ENCODE measurements at regions not wholly inside any gene's neighbourhood (a gene's known extent, or its start where the extent isn't known, plus 50 kb on each side); places are given as distances from the start of the nearest gene placed in this dataset.

DNA sequence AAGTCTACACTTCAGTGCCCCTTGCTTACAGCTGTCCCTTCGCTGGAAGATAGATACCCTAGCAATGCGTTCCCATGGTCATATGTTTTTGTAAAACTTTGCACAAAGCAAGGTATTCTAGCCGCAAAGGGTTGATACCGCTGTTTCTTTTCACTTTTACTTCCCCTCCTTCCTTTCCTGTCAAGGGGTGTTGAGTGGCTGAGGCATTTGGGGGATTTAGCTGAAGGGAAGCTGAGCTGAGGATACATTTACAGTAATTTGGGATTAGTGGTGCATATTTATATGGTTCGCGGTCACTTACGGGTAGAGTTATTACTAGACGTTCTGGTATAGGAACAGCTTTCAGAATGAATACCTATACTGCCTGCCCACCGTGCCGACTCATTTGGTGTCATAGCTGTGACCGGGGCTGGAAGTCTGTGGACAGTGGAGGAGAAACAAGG is 86.9 kb upstream of the WNT11 start:
- TF ChIP-seq CTCF (optimal IDR thresholded peaks at IDR 0.05 in 1 of 3, IDR thresholded peaks at IDR 0.05 in 1 of 3, conservative IDR thresholded peaks at IDR 0.05 in 1 of 3; ENCODE audit: extremely low read depth in 1 of 3, insufficient read depth in 2 of 3, low read length in 3 of 3) (no peak), EZH2 (IDR thresholded peaks at IDR 0.05; ENCODE audit: low read length) (no peak)
- dilution Hi-C loops (cut with MboI; ENCODE audit: extremely low pct_ligation_motif_present, low sequenced_read_pairs) = no loop called here
- no peak overlapping the region for H3K4me2 ChIP-seq (ENCODE audit: control insufficient read depth, extremely low read depth, insufficient read depth, low read depth, low read length)
- H3K9ac ChIP-seq (ENCODE audit: control insufficient read depth, extremely low read depth, insufficient read depth, low read length) = no peak overlapping the region
- H3K4me1 ChIP-seq (ENCODE audit: control insufficient read depth, extremely low read depth, insufficient read depth, low read length) = no peaks in the 10 kb centered on the region
- DNase-seq (ENCODE audit: low read depth, low spot score) (no peak), FAIRE-seq (no peak)
- H4K20me1 ChIP-seq (ENCODE audit: control insufficient read depth, extremely low read depth, insufficient read depth, low read length) = no peaks in the 10 kb centered on the region
- H2AFZ ChIP-seq (ENCODE audit: control insufficient read depth, low read length) = no peak overlapping the region
- H3K9me3 ChIP-seq (ENCODE audit: control insufficient read depth, low read depth, low read length) = no peaks in the 10 kb centered on the region
- no peaks in the 10 kb centered on the region for H3K36me3 ChIP-seq (ENCODE audit: control insufficient read depth in 2 of 2, extremely low read depth in 1 of 2, insufficient read depth in 2 of 2, low read length in 2 of 2)
- H3K9me1 ChIP-seq (ENCODE audit: control insufficient read depth, extremely low read depth, insufficient read depth, low read length) = no peaks in the 10 kb centered on the region
- H3K27me3 ChIP-seq (ENCODE audit: control insufficient read depth, extremely low read depth, insufficient read depth, low read length) = no peaks in the 10 kb centered on the region
- H3K79me2 ChIP-seq (ENCODE audit: control insufficient read depth, insufficient read depth, low read length) = no peaks in the 10 kb centered on the region
- no peak overlapping the region for H3K4me3 ChIP-seq (ENCODE audit: control insufficient read depth in 2 of 3, extremely low read depth in 1 of 3, insufficient read depth in 2 of 3, low read depth in 1 of 3, low read length in 3 of 3)
- H3K27ac ChIP-seq (ENCODE audit: control insufficient read depth, insufficient read depth, low read length) = no peak overlapping the region

GRCh38 chr11:76292583-76293188 is 86.4 kb upstream of the WNT11 start:
- Histone ChIP-seq H3K36me3 (ENCODE audit: control insufficient read depth in 2 of 2, extremely low read depth in 1 of 2, insufficient read depth in 2 of 2, low read length in 2 of 2) (no peaks in the 10 kb centered on the region), H3K4me1 (ENCODE audit: control insufficient read depth, extremely low read depth, insufficient read depth, low read length) (no peaks in the 10 kb centered on the region), H2AFZ (ENCODE audit: control insufficient read depth, low read length) (no peak overlapping the region), H4K20me1 (ENCODE audit: control insufficient read depth, extremely low read depth, insufficient read depth, low read length) (no peaks in the 10 kb centered on the region), H3K27me3 (ENCODE audit: control insufficient read depth, extremely low read depth, insufficient read depth, low read length) (no peaks in the 10 kb centered on the region), H3K9me1 (ENCODE audit: control insufficient read depth, extremely low read depth, insufficient read depth, low read length) (no peaks in the 10 kb centered on the region), H3K79me2 (ENCODE audit: control insufficient read depth, insufficient read depth, low read length) (no peaks in the 10 kb centered on the region), H3K4me2 (ENCODE audit: control insufficient read depth, extremely low read depth, insufficient read depth, low read depth, low read length) (no peak overlapping the region), H3K27ac (ENCODE audit: control insufficient read depth, insufficient read depth, low read length) (no peak overlapping the region), H3K9ac (ENCODE audit: control insufficient read depth, extremely low read depth, insufficient read depth, low read length) (no peak overlapping the region), H3K9me3 (ENCODE audit: control insufficient read depth, low read depth, low read length) (no peaks in the 10 kb centered on the region), H3K4me3 (ENCODE audit: control insufficient read depth in 2 of 3, extremely low read depth in 1 of 3, insufficient read depth in 2 of 3, low read depth in 1 of 3, low read length in 3 of 3) (no peak overlapping the region)
- no peak for DNase-seq (ENCODE audit: low read depth, low spot score)
- TF ChIP-seq CTCF (optimal IDR thresholded peaks at IDR 0.05 in 1 of 3, IDR thresholded peaks at IDR 0.05 in 1 of 3, conservative IDR thresholded peaks at IDR 0.05 in 1 of 3; ENCODE audit: extremely low read depth in 1 of 3, insufficient read depth in 2 of 3, low read length in 3 of 3) (no peak), EZH2 (IDR thresholded peaks at IDR 0.05; ENCODE audit: low read length) (no peak)
- dilution Hi-C loops (cut with MboI; ENCODE audit: extremely low pct_ligation_motif_present, low sequenced_read_pairs) = no loop called here
- FAIRE-seq = no peak
